ENCODE measurements at regions not wholly inside any gene's neighbourhood (a gene's known extent, or its start where the extent isn't known, plus 50 kb on each side); places are given as distances from the start of the nearest gene placed in this dataset.

DNA sequence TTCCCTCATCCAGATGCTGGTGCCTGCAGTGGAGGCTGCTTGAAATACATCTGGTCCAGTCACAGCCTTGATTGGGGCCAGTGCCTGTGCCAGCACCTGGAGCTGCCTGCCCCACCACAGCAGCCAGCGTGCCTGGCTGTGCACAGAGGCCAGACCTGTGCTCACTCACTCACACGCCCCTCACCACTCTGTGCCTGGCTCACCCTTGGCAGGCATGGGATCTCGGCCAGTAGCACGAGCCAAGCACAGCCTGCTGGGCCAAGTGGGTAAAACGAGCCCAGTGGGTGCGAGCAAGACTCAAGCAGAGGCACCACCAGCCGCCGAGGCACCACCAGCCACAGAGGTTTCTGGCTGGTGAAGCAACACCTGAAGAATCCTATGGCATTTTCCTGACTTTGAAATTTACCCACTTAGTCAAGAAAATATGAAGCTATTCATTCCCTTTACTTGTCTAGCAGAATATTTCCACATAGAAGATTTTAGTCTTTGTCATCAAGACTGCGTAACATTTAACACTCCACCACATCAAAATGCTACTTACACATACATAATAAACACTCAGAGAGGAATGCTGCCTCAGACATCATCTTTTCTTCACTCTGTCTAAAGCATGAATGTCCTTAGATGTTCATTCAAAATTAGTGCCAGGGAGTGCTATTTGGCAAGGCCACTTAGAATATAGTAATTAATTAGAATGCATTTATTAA, 424.3 kb upstream of the FAT3 start:
- no peak for DNase-seq

DNA sequence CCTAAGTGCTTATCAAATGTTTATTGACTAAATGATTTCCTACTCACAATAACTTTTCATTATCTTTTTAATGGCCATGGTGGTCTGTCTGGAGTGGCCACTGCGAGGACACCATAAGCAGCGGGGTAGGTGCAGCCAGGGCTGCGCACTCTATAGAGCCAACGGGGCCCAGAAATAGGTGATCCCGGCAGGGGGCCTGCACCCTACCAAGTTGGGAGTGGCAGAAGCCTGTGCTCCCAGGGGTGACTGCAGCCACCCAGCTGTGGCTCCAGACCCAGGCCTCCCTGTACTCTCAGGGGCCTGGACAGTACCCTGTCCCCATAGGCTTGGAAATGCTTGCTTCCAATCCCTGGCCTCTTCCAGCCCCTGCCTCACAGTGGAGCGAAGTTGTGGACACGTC, 426.4 kb upstream of the FAT3 start:
- DNase-seq: no peak

DNA sequence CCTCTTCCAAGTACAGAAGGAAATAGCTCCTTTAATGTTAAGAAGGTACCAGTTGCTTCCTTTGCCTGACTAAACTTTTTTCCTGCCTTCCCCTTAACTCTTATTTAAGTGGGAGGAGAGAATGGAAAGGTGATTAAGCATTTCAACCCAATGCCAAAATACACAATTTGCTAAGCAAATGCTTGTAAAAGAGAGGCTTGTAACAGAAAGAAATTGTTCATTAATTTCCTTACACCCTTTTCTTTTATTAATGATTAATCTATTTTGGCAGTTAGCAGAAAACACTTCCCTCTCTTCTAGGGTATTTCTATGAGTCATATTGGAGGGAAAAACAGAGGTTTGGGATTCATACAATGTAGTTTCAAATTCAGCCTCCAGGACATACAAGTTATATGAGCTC, 427.6 kb upstream of the FAT3 start:
- DNase-seq: no peak

DNA sequence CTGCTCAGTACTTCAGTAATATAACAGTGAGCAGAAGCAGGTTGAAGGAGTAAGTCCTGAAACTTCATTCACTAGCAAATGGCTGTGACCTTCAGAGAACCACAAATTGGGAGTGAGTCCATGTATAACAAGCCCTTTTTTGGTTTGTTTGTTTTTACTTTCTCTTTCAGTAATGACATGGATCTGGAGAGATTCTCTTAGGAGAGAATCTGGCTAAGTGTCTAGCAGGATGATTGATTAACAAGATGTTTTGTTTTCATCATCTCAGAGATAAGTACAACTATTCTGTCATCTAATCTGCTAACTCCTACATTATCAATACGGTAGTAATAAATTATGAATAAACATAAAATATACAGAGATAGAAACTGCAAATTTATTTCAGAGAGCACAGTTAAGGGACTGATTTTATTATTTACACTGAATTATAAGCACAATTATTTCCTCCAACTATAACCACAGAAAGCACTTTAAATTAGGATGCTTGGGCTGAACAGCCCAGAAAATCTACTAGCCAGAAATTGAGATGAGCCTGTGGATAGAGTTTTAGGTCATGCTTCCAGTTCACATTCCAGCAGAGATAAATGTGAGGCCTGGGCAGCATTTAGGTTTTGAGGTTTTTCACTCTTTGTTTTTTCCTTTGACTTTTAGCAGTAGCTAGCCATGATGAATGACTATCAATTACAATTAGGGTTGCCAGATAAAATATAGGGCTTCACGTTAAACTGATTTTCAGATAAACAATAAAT, 429.3 kb upstream of the FAT3 start:
- no peak for DNase-seq

DNA sequence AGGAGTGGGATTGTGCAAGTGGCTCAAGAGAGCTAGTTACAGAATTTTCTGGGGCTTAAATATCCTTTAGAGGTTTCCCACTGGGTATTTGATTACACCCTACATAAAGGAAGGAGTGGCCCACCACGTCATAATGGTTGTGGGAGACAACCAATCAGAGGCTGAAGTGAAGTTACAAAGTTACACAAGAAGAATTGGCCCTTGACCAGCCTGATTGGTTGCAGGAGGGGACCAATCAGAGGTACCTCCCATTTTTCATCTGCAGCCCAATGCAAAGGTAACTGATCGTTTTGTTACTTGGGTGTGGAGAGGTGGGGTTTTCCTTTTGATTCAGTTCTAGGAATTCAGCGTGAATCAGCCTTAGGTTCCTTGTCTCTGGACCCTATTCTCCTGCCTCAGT, 430.5 kb upstream of the FAT3 start:
- DNase-seq: no peak

DNA sequence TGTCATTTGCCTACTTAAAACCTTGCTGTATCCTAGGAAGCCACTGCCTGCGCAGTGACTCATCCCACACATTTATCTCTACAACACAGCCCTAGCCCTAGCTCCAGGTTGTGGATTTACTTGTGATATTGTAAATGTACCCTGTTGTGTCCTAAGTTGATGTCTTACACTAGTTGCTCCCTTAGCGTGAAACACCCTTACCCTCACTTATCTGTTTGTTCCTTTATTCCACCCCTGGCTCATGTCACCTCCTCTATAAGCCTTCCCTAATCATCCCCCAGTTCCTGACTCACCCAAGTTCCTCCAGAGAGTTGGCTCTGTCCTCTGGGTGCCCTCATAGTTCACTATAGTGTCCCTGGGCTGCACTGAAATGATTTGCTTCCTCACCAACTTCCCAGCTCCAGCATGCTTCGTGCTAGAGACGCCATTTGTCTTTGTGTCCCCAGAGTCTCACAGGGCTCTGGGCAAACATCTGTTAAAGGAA, 431.8 kb upstream of the FAT3 start:
- no peak for DNase-seq

DNA sequence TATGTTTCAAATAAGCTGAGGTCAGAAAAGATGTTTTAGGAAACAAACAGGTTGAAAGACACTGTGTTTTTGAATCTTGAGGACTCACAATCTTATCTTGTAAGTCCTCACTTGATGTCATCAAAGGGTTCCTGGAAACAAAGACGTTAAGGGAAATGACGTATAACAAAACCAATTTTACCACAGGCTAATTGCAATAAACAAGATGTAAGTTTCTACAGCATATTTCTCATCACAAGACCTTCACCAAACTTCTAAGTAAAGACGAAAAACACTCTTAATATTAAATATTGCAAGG, 433.5 kb upstream of the FAT3 start:
- DNase-seq: no peak

DNA sequence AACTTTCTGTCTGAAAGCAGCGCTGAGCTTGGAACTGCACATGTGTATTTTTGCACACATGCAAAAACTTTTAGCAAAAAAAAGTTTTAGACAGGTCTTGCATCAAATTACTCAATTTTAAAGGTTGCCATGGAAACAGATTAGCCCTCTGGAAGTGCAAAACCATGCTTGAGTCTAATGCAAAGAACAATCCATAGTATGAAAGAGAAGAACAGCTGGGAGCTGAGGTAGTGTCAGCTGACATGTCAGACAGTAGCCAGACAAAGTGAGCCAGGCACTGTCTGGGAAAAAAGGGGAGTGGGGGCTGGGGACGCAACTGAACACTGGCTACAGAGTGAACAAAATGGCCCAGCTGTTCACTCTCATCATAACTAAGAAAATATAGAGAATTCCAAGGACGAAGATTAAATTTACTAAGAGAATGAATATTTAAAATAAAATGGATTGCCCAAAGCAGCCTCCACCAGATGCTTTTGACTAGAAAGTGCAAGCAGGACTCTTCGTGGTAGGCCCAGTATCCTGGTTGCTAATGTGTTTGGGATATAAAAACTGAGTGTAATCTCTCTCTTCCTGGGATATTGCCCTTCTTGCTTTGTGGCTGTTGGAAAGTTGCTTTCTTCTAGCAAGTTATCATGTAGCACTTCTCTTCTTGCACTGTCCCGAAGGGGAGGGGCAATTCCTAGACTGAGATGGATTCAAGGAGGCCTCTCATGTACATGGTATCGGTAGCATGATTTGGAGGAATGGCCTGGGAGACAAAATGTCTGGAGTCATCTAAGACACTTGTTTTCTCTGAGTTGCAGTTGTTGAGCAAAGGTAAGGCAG, 434.1 kb upstream of the FAT3 start:
- DNase-seq: no peak

DNA sequence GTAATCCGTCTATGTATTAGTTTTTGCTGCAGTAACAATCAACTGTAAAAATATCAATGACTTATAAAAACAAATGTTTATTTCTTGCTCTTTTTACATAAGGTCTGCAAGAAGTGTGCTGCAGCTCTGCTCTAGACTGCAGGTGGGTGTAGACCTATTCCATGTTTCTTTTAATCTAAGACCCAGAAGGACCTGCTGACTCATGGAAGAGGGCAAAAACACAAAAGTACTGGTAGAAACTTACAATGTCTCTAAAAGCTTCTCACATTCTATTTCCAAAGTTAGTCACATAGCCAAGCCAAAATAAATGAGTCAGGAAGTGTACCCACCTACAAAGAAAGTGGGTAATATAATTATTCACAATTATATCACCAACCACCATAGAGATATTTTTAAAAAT, 435.9 kb upstream of the FAT3 start:
- no peak for DNase-seq

DNA sequence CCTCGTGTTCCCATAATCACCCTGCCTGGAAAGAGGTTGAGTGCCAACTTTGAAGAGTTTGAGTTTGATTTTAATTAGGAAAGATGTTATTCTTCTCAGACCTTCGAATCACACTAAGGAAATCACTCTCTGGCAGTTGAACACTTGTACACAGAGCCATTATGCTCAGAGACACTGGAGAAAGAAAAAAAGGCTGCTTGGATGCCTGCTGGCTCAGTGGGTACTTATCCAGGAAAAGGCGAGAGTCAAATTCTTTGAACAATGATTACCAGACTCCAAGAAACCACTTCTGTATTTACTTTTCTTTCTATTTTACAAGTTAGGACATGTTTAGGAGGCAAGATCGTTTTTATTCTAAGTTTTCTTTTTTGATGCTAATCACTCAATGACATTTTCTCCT, 438.5 kb upstream of the FAT3 start:
- no peak for DNase-seq

DNA sequence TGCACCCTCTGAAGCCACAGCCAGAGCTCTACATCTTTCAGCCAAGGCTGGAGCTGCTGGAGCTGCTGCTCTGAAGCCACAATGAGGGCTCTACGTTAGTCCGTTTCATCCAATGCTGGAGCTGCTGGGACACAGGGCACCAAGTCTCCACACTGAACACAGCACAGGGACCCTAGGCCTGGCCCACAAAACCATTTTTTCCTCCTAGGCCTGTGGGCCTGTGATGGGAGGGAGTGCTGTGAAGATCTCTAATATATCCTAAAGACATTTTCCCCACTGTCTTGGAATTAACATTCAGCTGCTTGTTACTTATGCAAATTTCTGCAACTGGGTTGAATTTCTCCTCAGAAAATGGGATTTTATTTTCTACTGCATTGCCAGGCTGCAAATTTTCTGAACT, 441.4 kb upstream of the FAT3 start:
- DNase-seq: no peak

DNA sequence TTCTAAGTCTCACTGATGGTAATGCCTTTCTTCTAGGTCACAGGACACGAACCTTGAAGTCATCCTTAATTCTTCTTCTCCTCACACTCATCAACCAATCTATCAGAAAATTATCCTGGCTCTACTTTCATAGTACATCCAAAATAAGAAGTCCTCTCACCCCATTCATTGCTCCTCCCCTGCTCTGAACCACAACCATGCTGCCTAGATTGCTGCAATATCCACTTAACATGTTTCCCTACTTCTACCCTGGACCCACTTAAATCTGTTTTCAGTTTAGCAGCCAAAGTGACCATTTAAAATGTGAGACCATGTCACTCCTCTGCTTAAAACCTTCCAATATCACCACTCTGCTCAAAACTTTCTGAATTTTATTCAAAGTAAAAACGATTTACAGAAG, 445.9 kb upstream of the FAT3 start:
- DNase-seq: no peak

DNA sequence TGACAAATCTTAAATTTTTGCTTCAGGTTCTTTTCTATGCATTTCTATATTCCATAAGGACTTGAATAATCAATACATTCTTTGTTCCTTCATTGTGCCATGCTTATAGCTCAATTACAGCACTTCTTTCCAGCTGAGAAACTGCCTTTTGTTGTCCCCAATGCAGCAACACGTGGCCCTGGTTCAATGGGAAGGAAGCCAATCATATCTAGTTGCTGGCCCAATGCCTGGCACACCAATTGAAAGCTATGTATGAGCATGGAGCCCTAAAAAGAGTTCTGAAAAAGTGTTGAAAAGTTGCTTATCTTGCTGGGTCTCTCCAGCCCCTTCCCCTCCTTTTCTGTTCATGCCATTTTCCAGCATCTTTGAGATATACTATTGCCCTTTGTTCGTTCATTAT, 448.0 kb upstream of the FAT3 start:
- DNase-seq: no peak

DNA sequence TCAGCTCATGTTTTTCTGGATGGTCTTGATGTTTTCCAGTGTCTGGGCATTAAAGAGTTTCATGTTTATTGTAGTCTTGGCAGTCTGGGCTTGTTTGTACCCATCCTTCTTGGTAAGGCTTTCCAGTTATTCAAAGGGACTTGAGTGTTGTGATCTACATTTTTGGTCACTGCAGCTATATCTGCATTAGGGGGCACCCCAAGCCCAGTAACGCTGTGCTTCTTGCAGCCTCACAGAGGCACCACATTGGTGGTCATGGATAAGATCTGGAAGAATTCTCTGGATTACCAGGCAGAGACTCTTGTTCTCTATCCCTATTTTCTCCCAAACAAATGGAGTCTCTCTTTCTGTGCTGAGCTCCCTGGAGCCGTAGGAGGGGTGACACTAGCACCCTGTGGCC, 451.5 kb upstream of the FAT3 start:
- DNase-seq: no peak

DNA sequence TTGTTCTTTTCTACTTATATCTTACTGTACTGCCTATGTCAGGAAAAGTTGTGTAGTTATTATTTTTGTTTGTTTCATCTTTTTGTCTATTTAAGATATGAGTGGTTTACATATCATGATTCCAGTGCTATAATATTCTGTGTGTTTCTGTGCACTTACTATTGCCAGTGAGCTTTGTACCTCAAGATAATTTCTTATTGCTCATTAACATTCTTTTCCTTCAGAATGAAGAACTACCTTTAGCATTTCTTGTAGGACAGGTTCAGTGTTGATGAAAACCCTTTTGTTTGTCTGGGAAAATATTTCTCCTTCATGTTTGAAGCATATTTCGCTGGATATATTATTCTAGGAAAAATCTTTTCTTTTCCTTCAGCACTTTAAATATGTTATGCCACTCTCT, 452.7 kb upstream of the FAT3 start:
- no peak for DNase-seq

DNA sequence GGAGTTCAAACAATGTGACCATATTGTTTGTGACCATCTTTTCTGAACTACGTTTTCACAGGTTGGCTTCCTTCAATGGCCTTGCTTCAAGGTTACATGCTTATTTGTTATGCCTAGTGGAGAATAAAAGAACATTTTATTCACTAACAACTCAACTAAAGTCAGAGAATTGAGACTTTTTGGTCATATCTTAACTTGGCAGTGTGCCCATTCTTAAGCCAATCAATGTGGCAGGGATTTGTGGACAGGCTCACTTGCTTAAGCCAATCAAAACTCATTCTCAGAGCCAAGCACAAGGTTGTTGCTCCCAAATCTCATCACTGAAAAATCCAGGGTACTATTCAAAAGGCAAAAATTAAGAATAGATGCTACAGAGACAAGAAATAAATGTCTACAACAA, 455.8 kb upstream of the FAT3 start:
- DNase-seq: no peak

DNA sequence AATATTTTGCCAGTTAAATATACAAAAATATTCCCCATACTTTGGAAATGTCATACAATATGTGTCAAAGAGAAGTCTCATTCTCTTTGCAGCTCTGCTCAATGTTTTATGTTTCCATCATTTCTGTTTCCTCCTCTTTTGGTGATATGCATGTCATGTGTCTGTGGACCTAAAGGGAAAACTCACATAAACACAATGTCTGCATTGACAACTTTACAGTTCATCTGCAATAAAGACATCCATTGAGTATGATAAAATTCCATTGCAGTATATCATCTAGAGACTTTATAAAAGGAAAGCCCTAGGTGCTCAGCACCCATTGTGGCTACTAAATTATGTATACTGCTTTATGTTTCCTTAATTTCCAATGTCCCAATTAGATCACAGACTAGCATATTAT, 461.3 kb upstream of the FAT3 start:
- DNase-seq: no peak

DNA sequence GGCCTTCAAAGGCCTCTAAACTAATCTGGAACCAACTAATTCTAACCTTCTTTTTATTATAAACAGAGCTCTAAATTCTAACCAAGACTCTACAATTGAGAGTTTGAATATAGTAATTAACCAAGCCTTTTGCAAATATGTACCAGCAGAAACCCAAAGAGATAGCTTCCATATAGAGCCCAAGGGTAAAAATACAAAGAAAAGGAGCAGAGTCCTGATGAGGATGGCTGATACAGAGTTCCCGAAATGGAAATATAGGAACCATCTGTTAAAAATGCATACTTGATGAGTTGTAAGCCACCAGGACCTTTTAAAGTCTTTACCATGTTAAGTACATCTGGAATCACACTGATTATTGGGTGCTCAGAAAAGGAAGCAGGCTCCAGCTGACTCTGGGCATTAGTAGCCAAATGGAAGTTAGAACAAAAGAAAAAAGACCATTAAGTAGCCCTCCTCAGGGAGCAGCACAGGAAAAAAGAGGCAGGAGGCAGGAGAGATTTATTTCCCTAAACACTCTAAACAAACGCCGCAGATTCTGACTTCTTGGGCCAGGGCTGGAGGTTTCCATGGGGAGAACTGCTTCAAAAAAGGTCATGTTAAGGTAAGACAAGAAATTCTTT, 463.1 kb upstream of the FAT3 start:
- no peak for DNase-seq

DNA sequence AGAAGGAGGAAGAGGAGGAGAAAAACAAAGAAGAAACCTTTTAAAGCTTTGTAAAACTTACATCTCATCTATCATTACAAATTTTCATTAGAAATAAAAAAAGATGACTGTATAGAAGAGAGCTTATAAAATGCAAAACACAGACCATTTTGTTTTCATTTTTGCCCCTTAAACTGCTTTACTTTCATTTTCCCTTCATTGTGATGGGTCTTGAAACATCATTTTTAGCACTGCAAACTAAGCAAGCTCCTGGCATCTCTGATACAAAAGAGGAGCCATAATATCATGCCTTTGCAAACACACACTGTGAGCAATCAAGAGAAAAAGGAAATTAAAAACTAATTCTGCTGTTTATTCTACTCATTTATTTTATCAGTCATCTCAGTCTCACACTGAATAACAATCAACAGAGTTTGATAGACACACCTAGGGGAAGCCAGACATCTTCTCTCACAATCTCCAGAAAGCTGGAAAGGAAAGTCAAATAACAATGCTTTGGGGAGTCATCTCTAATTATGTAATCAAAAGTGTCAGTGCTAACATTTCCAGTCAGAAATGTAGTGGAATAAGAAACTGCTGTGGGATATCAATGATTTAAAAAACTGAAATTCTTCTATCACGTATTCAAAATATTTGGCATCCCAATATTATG, 467.7 kb upstream of the FAT3 start:
- no peak for DNase-seq

DNA sequence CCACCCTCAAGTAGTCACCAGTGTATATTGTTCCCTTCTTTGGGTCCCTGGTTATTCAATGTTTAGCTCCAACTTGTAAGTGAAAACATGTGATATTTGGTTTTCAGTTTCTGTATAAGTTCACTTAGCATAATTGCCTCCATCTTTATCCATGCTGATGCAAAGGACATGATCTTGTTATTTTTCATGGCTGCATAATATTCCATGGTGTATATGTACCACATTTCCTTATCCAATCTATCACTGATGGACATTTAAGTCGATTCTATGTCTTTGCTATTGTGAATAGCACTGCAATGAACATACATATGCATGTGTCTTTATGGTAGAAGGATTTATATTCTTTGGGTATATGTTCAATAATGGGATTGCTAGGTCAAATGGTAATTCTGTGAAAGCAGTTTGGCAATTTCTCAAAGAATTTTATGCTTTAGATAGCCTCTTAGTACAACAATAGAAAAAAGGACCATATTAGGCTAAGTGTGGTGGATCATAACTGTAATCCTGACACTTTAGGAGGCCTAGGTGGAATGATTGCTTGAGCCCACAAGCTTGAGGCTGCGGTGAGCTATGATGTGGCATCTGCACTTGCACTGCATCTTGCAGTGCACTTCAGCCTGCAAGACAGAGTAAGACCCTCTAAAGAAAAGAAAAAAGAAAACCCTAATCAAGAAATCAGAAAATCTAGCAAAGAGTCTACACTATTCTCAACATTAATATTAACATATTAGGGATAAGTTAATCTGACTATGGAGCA, 468.5 kb upstream of the FAT3 start:
- no peak for DNase-seq

DNA sequence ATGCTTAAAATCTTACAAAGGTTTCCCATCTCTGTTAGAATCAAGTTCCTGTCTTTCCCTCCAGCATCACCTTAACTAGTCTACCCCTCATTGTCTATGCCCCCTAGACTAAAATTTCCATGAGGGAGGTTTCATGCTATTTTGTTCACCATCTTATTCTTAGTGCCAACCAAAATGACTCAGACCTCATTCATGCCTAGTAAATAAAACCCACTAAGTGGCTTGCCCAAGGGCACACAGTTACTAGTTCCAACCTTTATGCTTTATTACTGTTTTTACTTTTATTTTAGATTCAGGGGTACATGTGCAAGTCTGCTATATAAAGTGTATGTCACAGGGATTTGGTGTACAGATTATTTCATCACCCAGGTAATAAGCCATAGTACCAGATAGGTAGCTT, 469.1 kb upstream of the FAT3 start:
- no peak for DNase-seq

DNA sequence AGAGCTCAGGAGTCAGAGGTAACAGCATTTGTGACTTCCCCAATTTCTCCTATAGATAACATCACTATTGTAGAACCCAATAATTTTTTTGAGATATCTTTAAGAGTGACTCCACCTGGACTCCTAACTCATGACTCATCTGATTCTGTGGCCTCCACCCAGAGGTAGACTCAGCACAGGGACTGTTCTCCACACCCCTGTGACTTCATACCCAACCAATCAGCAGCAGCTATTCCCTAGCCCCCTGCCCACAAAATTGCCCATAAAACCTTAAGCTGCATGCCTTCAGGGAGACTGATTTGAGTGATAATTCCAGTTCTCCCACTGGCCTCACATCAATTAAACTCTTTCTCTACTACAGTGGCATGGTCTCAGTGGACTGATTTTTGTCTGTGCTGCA, 475.4 kb upstream of the FAT3 start:
- no peak for DNase-seq
